ENCODE measurements at regions not wholly inside any gene's neighbourhood (a gene's known extent, or its start where the extent isn't known, plus 50 kb on each side); places are given as distances from the start of the nearest gene placed in this dataset.

DNA sequence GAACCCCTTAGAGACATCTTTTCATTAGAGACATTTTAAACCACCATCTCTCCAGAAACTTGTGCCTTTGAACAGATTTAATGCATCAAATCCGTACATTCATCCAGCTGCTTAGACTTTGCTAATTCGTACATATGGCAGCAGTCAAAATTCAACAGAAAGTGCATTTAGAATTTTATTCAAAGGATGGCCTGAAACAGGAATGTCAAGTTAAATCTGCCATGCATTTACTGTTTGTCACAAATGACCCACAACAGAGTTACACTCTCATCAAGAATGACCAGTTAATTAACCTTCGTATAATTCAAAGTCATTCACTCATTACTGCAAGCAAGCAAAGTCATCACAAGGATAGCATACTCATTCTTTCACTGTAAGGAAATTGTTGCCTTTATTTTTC lies 284.3 kb downstream of the SLC7A11 start:
- 56% methylated on average over 3 of the region's 3 CpGs for WGBS (ENCODE audit: insufficient coverage, insufficient replicate concordance, low lambda C conversion rate, missing lambda C conversion rate)
- DNase-seq (ENCODE audit: low read depth, low spot score), result no peak
- Histone ChIP-seq H3K27me3 (replicated peaks in 1 of 2; ENCODE audit: control insufficient read depth in 2 of 2, insufficient read depth in 2 of 2, low read length in 1 of 2) (no peaks in the 10 kb centered on the region), H3K4me2 (ENCODE audit: control insufficient read depth, insufficient read depth) (no peak overlapping the region), H3K9ac (ENCODE audit: control insufficient read depth, insufficient read depth, low read length) (no peak overlapping the region), H3K9me3 (replicated peaks; ENCODE audit: control insufficient read depth, insufficient read depth, low read length) (no peaks in the 10 kb centered on the region), H3K27ac (ENCODE audit: control insufficient read depth, insufficient read depth) (no peak overlapping the region), H3K79me2 (ENCODE audit: control insufficient read depth, insufficient read depth, low read length) (no peaks in the 10 kb centered on the region), H3K4me1 (ENCODE audit: control insufficient read depth, insufficient read depth, low read length) (no peaks in the 10 kb centered on the region), H2AFZ (ENCODE audit: control insufficient read depth, low read depth, low read length) (no peak overlapping the region), H4K20me1 (ENCODE audit: control insufficient read depth, insufficient read depth) (no peaks in the 10 kb centered on the region), H3K36me3 (ENCODE audit: control insufficient read depth in 2 of 2, insufficient read depth in 2 of 2, low read length in 1 of 2) (no peaks in the 10 kb centered on the region), H3K4me3 (no peak overlapping the region)
- no peak for FAIRE-seq
- intact Hi-C loops (cut with micrococcal nuclease; ENCODE audit: unreplicated experiment) (no loop called here), in situ Hi-C loops (cut with MboI) (no loop called here)
- ChIA-PET POLR2A (no interaction called here), SMC1A (ENCODE audit: uncharacterized antibody, unreplicated experiment) (no interaction called here), RAD21 (ENCODE audit: unreplicated experiment) (no interaction called here), CTCF (no interaction called here)
- TF ChIP-seq RCOR1 (conservative IDR thresholded peaks at IDR 0.05; ENCODE audit: low read depth, low read length) (no peak), CBX5 (IDR thresholded peaks at IDR 0.05; ENCODE audit: low read depth) (no peak), SUPT20H (IDR thresholded peaks at IDR 0.05; ENCODE audit: borderline replicate concordance, control insufficient read depth, low read depth, low read length) (no peak), TCF12 (IDR thresholded peaks at IDR 0.05; ENCODE audit: low read depth, low read length) (no peak), HCFC1 (IDR thresholded peaks at IDR 0.05; ENCODE audit: low read length) (no peak), RELA (IDR thresholded peaks at IDR 0.05; ENCODE audit: borderline replicate concordance, partially characterized antibody) (no peak)
- TF ChIP-seq, protein P1, sequence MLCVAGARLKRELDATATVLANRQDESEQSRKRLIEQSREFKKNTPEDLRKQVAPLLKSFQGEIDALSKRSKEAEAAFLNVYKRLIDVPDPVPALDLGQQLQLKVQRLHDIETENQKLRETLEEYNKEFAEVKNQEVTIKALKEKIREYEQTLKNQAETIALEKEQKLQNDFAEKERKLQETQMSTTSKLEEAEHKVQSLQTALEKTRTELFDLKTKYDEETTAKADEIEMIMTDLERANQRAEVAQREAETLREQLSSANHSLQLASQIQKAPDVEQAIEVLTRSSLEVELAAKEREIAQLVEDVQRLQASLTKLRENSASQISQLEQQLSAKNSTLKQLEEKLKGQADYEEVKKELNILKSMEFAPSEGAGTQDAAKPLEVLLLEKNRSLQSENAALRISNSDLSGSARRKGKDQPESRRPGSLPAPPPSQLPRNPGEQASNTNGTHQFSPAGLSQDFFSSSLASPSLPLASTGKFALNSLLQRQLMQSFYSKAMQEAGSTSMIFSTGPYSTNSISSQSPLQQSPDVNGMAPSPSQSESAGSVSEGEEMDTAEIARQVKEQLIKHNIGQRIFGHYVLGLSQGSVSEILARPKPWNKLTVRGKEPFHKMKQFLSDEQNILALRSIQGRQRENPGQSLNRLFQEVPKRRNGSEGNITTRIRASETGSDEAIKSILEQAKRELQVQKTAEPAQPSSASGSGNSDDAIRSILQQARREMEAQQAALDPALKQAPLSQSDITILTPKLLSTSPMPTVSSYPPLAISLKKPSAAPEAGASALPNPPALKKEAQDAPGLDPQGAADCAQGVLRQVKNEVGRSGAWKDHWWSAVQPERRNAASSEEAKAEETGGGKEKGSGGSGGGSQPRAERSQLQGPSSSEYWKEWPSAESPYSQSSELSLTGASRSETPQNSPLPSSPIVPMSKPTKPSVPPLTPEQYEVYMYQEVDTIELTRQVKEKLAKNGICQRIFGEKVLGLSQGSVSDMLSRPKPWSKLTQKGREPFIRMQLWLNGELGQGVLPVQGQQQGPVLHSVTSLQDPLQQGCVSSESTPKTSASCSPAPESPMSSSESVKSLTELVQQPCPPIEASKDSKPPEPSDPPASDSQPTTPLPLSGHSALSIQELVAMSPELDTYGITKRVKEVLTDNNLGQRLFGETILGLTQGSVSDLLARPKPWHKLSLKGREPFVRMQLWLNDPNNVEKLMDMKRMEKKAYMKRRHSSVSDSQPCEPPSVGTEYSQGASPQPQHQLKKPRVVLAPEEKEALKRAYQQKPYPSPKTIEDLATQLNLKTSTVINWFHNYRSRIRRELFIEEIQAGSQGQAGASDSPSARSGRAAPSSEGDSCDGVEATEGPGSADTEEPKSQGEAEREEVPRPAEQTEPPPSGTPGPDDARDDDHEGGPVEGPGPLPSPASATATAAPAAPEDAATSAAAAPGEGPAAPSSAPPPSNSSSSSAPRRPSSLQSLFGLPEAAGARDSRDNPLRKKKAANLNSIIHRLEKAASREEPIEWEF (IDR thresholded peaks at IDR 0.05; ENCODE audit: insufficient replicate concordance, low read depth, low read length), result no peak
- TF ChIP-seq, protein P2, sequence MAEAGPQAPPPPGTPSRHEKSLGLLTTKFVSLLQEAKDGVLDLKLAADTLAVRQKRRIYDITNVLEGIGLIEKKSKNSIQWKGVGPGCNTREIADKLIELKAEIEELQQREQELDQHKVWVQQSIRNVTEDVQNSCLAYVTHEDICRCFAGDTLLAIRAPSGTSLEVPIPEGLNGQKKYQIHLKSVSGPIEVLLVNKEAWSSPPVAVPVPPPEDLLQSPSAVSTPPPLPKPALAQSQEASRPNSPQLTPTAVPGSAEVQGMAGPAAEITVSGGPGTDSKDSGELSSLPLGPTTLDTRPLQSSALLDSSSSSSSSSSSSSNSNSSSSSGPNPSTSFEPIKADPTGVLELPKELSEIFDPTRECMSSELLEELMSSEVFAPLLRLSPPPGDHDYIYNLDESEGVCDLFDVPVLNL (IDR thresholded peaks at IDR 0.05; ENCODE audit: low read depth, low read length), result no peak
- TF ChIP-seq, protein P3, sequence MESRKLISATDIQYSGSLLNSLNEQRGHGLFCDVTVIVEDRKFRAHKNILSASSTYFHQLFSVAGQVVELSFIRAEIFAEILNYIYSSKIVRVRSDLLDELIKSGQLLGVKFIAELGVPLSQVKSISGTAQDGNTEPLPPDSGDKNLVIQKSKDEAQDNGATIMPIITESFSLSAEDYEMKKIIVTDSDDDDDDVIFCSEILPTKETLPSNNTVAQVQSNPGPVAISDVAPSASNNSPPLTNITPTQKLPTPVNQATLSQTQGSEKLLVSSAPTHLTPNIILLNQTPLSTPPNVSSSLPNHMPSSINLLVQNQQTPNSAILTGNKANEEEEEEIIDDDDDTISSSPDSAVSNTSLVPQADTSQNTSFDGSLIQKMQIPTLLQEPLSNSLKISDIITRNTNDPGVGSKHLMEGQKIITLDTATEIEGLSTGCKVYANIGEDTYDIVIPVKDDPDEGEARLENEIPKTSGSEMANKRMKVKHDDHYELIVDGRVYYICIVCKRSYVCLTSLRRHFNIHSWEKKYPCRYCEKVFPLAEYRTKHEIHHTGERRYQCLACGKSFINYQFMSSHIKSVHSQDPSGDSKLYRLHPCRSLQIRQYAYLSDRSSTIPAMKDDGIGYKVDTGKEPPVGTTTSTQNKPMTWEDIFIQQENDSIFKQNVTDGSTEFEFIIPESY (IDR thresholded peaks at IDR 0.05), result no peak
- no TSS peak for BruUV-seq (replicated peaks)
- ATAC-seq, result no peak

Measured in GM12878 (cell line).